Loucy (cell line): ENCODE measurements at regions not wholly inside any gene's neighbourhood (a gene's known extent, or its start where the extent isn't known, plus 50 kb on each side); places are given as distances from the start of the nearest gene placed in this dataset.

ENCODE experiments used
- H2AFZ ChIP-seq: fragments of 200-600 bp; sonication (generic); 2 replicates; pipeline ENCODE4 v1.6.0; 2016; ENCODE audit warnings: antibody characterized with exemption, mild to moderate bottlenecking, low read length, moderate library complexity
- H3F3A ChIP-seq: fragments of 200-600 bp; 2 replicates; pipeline ENCODE4 v1.6.0; 2016; ENCODE audit warnings: antibody characterized with exemption, low read depth, mild to moderate bottlenecking
- H3K27me3 ChIP-seq: fragments of 200-600 bp; sonication (generic); 2 replicates; pipeline ENCODE4 v1.6.1; 2014; ENCODE audit warnings: low read length, mild to moderate bottlenecking; ENCODE audit not compliant: insufficient read depth, poor library complexity, severe bottlenecking
- H3K36me3 ChIP-seq: fragments of 200-600 bp; sonication (generic); 2 replicates; pipeline ENCODE4 v1.6.1; 2016; ENCODE audit warnings: low read length; ENCODE audit not compliant: insufficient read depth
- H3K4me1 ChIP-seq: fragments of 200-600 bp; sonication (generic); 2 replicates; pipeline ENCODE4 v1.5.1; 2014; ENCODE audit warnings: low read length, mild to moderate bottlenecking; ENCODE audit not compliant: insufficient read depth, poor library complexity, severe bottlenecking
- H3K4me2 ChIP-seq: fragments of 200-600 bp; sonication (generic); 2 replicates; pipeline ENCODE4 v1.6.0; 2014; ENCODE audit warnings: antibody characterized with exemption, low read length, low read depth, mild to moderate bottlenecking; ENCODE audit not compliant: poor library complexity, severe bottlenecking
- H3K4me3 ChIP-seq: fragments of 200-600 bp; sonication (generic); 2 replicates; pipeline ENCODE4 v1.5.1; 2014; ENCODE audit warnings: low read length, mild to moderate bottlenecking, mixed read lengths; ENCODE audit not compliant: poor library complexity, severe bottlenecking
- H3K79me2 ChIP-seq: fragments of 200-600 bp; sonication (generic); 2 replicates; pipeline ENCODE4 v1.6.1; 2014; ENCODE audit warnings: low read length; ENCODE audit not compliant: insufficient read depth
- H3K9ac ChIP-seq: fragments of 200-600 bp; sonication (generic); 2 replicates; pipeline ENCODE4 v1.6.0; 2014; ENCODE audit warnings: mild to moderate bottlenecking, low read depth, low read length, moderate library complexity; ENCODE audit not compliant: poor library complexity, severe bottlenecking
- H3K9me2 ChIP-seq: fragments of 200-600 bp; sonication (generic); replicated peaks from 2 replicates; pipeline ENCODE4 v1.6.1; 2016; ENCODE audit warnings: low read depth, low read length, mixed read lengths
- H3K9me3 ChIP-seq: fragments of 200-600 bp; sonication (generic); 2 replicates; pipeline ENCODE4 v1.6.1; 2014; ENCODE audit warnings: mild to moderate bottlenecking, antibody characterized with exemption, low read length, low read depth; ENCODE audit not compliant: insufficient read depth
- H4K20me1 ChIP-seq: fragments of 200-600 bp; sonication (generic); 2 replicates; pipeline ENCODE4 v1.6.0; 2014; ENCODE audit warnings: antibody characterized with exemption, low read length, mild to moderate bottlenecking; ENCODE audit not compliant: insufficient read depth, poor library complexity, severe bottlenecking
- EZH2phosphoT487 ChIP-seq: fragments of 200-600 bp; IDR thresholded peaks from 2 replicates; pipeline ENCODE4 v1.6.1; 2018; ENCODE audit warnings: antibody characterized with exemption, mild to moderate bottlenecking, moderate library complexity, borderline replicate concordance
- TF ChIP-seq, protein P1 (sequence below): fragments of 200-600 bp; sonication (generic); conservative IDR thresholded peaks from 2 replicates; pipeline ENCODE4 v1.5.1; 2014; ENCODE audit warnings: mild to moderate bottlenecking, antibody characterized with exemption, low read length

DNA sequence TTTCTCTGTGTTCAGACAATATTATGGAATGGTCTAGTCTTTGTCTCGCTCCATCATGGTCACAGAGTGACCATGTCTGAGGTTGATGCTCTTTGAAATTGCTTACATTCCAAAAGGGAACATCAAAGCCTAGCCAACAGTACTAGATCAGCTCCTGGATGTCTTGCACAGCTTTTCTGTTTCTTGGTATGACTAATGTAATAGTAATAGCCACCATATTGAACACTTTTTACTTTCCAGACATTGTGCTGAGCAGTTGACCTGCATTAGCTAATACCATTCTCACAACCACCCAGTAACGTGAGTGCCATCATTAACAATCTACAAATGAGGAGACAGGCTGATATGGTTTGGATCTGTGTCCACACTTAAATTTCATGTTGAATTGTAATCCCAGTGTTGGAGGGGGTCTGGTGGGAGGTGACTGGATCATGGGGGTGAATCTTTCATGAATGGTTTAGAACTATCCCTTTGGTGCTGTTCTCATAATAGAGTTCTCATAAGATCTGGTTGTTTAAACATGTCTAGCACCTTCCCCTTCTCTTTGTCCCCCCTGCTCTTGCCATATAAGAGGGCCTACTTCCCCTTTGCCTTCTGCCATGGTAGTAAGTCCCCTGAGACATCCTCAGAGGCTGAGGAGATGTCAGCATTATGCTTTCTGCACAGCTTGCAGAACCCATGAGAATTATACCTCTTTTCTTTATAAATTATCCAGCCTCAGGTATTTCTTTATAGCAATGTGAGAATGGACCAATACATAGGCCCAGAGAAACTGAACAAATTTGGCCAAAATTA is 577.5 kb upstream of the CLINT1 start:
- H3F3A ChIP-seq = peaks cover 20% of the 10 kb centered on the region; the same call in 1 of the 2 replicates
- H3K27me3 ChIP-seq = no peaks in the 10 kb centered on the region
- H3K4me1 ChIP-seq = peaks cover 63% of the 10 kb centered on the region
- H3K4me3 ChIP-seq = peak overlapping the region; percentile 66
- peak overlapping the region; percentile 78 for H3K4me2 ChIP-seq
- no peaks in the 10 kb centered on the region for H4K20me1 ChIP-seq
- H3K36me3 ChIP-seq = no peaks in the 10 kb centered on the region
- H3K9me3 ChIP-seq = no peaks in the 10 kb centered on the region
- TF ChIP-seq EZH2phosphoT487 = no peak
- TF ChIP-seq, protein P1, sequence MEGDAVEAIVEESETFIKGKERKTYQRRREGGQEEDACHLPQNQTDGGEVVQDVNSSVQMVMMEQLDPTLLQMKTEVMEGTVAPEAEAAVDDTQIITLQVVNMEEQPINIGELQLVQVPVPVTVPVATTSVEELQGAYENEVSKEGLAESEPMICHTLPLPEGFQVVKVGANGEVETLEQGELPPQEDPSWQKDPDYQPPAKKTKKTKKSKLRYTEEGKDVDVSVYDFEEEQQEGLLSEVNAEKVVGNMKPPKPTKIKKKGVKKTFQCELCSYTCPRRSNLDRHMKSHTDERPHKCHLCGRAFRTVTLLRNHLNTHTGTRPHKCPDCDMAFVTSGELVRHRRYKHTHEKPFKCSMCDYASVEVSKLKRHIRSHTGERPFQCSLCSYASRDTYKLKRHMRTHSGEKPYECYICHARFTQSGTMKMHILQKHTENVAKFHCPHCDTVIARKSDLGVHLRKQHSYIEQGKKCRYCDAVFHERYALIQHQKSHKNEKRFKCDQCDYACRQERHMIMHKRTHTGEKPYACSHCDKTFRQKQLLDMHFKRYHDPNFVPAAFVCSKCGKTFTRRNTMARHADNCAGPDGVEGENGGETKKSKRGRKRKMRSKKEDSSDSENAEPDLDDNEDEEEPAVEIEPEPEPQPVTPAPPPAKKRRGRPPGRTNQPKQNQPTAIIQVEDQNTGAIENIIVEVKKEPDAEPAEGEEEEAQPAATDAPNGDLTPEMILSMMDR = no peak
- no peaks in the 10 kb centered on the region for H3K79me2 ChIP-seq
- peak overlapping the region; percentile 72 for H3K9ac ChIP-seq
- no peak overlapping the region for H2AFZ ChIP-seq
- H3K9me2 ChIP-seq = no peaks in the 10 kb centered on the region

DNA sequence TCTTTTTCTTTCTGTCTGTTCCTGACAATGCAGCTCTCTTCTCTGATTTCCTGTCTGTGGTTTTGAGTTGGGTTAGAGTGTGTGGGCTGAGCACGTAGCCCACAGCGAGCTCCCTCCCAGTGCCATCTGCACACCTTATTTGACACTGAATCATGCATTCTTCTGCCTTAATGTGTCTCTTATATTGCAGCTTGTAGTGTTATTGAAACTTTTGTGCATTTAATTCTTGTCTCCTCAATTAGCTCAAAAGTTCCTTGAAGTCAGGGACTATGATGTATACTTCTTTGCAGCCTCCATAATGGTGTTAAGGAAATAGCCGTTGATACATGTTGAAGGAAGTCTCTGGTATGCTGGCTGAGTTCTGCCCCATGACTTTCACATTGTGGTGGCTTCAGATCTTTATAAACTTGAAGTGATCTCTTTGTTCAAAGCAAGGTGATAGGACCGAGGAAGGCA is 576.2 kb upstream of the CLINT1 start:
- no peaks in the 10 kb centered on the region for H4K20me1 ChIP-seq
- H3K4me1 ChIP-seq = peaks cover 75% of the 10 kb centered on the region
- H3K4me2 ChIP-seq = peak overlapping the region; percentile 78
- H3K4me3 ChIP-seq = peak overlapping the region; percentile 66
- H3K9ac ChIP-seq = peak overlapping the region; percentile 72
- no peaks in the 10 kb centered on the region for H3K36me3 ChIP-seq
- H3F3A ChIP-seq = peaks cover 20% of the 10 kb centered on the region; the same call in 1 of the 2 replicates
- H3K27me3 ChIP-seq = no peaks in the 10 kb centered on the region
- TF ChIP-seq EZH2phosphoT487 = no peak
- TF ChIP-seq, protein P1 = no peak
- H3K79me2 ChIP-seq = no peaks in the 10 kb centered on the region
- no peaks in the 10 kb centered on the region; the same call in 1 of the 2 replicates for H3K9me3 ChIP-seq
- H2AFZ ChIP-seq = no peak overlapping the region; the same call in 1 of the 2 replicates
- no peaks in the 10 kb centered on the region for H3K9me2 ChIP-seq

DNA sequence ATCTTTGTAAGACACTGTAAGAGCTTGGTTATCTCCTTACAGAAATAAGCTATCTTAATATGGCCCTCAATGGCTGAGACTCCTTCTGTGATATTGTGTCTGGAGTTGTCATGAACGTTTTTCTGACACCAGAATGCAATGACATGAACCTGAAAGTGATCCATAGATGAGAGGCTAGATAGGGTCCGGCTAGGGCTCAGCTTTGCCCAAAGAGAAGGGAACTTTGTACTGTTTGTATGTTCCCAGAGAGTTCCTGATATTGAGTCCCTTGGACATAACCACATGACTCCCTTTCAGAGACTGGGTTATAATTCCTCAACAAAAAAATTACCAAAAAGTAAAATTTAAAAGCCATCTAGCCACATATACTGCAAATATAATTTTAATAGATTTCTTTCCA is 575.8 kb upstream of the CLINT1 start:
- H3F3A ChIP-seq = peaks cover 20% of the 10 kb centered on the region; the same call in 1 of the 2 replicates
- H3K36me3 ChIP-seq = no peaks in the 10 kb centered on the region
- H3K4me1 ChIP-seq = peaks cover 75% of the 10 kb centered on the region
- no peak for TF ChIP-seq EZH2phosphoT487
- TF ChIP-seq, protein P1 = no peak
- H3K9me2 ChIP-seq = no peaks in the 10 kb centered on the region
- H3K4me2 ChIP-seq = peak overlapping the region; percentile 78
- H2AFZ ChIP-seq = no peak overlapping the region
- H3K4me3 ChIP-seq = peak overlapping the region; percentile 66
- peak overlapping the region; percentile 72 for H3K9ac ChIP-seq
- no peaks in the 10 kb centered on the region; the same call in 1 of the 2 replicates for H3K9me3 ChIP-seq
- no peaks in the 10 kb centered on the region for H4K20me1 ChIP-seq
- H3K27me3 ChIP-seq = no peaks in the 10 kb centered on the region
- no peaks in the 10 kb centered on the region for H3K79me2 ChIP-seq
